CD4-positive, alpha-beta T cell (primary cell): ENCODE measurements at regions not wholly inside any gene's neighbourhood (a gene's known extent, or its start where the extent isn't known, plus 50 kb on each side); places are given as distances from the start of the nearest gene placed in this dataset.

Experiments
- ATAC-seq: fragments of 200-7000 bp; cut with Tn5 transposase; one replicate; pipeline ENCODE4 v1.10.0; 2022; ENCODE audit warnings: mild to moderate bottlenecking; ENCODE audit not compliant: poor library complexity
- CTCF ChIA-PET: fragments of 350-600 bp; sonication (Branson Sonifier 250); formaldehyde crosslinking; loops from one replicate; lab custom pipeline; 2021; ENCODE audit warnings: antibody characterized with exemption, inconsistent platforms; lab: Charles Lee
- POLR2A ChIA-PET: fragments of 350-600 bp; sonication (Branson Sonifier 250); formaldehyde crosslinking; loops from one replicate; lab custom pipeline; 2021; ENCODE audit warnings: antibody characterized with exemption, inconsistent platforms; lab: Charles Lee
- DNase-seq, 14 experiments: peaks; one replicate each; pipeline ENCODE4 v3.0.0-alpha.2; 2013 to 2020; ENCODE audit warnings: mixed read lengths in 2 of 14
- H3K27ac ChIP-seq, 2 donors: one replicate each; pipeline versions ENCODE4 v1.5.1 to v1.7.0; 2013; ENCODE audit warnings: low read length in 2 of 2, low read depth in 1 of 2, mild to moderate bottlenecking in 1 of 2
- H3K27me3 ChIP-seq, 2 experiments: 1 replicate in 1 of 2; 2 replicates in 1 of 2; pipeline versions ENCODE4 v1.6.1 to v1.7.0; 2013; ENCODE audit warnings: low read length in 2 of 2, control low read depth in 1 of 2, mild to moderate bottlenecking in 1 of 2, moderate library complexity in 1 of 2; ENCODE audit not compliant: insufficient read depth in 2 of 2, control insufficient read depth in 1 of 2
- H3K36me3 ChIP-seq: one replicate; pipeline ENCODE4 v1.6.1; 2013; ENCODE audit warnings: low read length, control low read depth; ENCODE audit not compliant: insufficient read depth
- H3K4me1 ChIP-seq: one replicate; pipeline ENCODE4 v1.6.1; 2013; ENCODE audit warnings: low read length, control low read depth; ENCODE audit not compliant: insufficient read depth
- H3K4me3 ChIP-seq: one replicate; pipeline ENCODE4 v1.5.1; 2013; ENCODE audit warnings: mild to moderate bottlenecking, low read length, moderate library complexity
- H3K9me3 ChIP-seq, 2 experiments: 1 replicate in 1 of 2; 2 replicates in 1 of 2; pipeline versions ENCODE4 v1.6.1 to v1.7.0; 2013; ENCODE audit warnings: low read length in 2 of 2, mild to moderate bottlenecking in 2 of 2, control low read depth in 1 of 2, moderate library complexity in 1 of 2; ENCODE audit not compliant: control insufficient read depth in 1 of 2, insufficient read depth in 1 of 2
- H3K27ac Mint-ChIP-seq: one replicate; pipeline ENCODE4 v1.8.0; 2020; ENCODE audit warnings: mixed read lengths
- H3K27me3 Mint-ChIP-seq: one replicate; pipeline ENCODE4 v1.8.0; 2021; ENCODE audit warnings: mixed read lengths
- H3K36me3 Mint-ChIP-seq: one replicate; pipeline ENCODE4 v1.8.0; 2021; ENCODE audit warnings: low read depth, mixed read lengths
- H3K4me1 Mint-ChIP-seq: one replicate; pipeline ENCODE4 v1.8.0; 2021; ENCODE audit warnings: low read depth, mixed read lengths
- H3K4me3 Mint-ChIP-seq: one replicate; pipeline ENCODE4 v1.8.0; 2020; ENCODE audit warnings: mild to moderate bottlenecking, mixed read lengths
- H3K9me3 Mint-ChIP-seq: one replicate; pipeline ENCODE4 v1.8.0; 2020; ENCODE audit warnings: mixed read lengths
- intact Hi-C, 2 experiments: fragments of 100-400 bp; cut with DNase I in 1 of 2; cut with micrococcal nuclease in 1 of 2; formaldehyde crosslinking; loops; one replicate each; pipeline versions ENCODE4 v1.15.1 to v1.9.0; 2023 to 2025; cut with DNase I, micrococcal nuclease
- TF ChIP-seq, protein P1 (sequence below): fragments of 200-600 bp; IDR thresholded peaks from one replicate; pipeline ENCODE4 v1.8.0; 2022; ENCODE audit warnings: antibody characterized with exemption, mild to moderate bottlenecking

DNA sequence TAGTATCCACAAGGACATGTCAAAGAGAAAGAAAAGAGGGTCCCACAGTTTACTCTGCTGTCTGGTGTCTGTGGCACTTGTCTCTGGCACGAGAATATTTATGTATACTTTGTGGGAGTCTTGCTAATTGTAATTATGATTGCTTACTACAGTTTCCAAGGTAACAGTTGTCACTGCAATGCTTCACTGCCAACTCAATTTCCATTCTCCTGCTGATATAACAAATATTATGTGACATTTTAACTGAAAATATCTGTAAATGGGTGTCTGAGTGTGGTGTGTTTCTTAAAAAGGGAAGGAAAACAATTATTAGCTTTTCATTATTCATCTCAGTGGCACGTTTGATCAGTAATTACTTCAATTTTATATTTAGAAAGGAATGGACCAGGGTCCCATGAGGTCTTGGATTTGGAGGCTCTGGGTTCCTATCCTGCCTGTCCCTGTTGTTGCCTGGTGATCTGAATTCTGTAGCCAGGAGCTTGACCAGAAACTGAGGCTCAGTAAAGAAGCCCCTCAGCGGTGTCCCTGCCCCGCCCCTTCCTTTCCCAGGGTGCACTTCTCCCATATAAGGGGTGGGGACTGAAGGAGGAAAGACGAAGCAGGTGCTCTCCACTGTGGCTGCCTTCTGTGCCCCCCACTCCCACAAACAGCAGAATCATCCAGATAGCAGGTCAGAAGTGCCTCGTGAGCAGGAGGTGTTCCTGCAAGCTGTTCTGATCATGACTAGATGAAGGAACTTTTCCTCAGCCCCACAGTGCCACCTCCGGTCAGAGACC is 137.3 kb upstream of the KIF2A start:
- Mint-ChIP-seq H3K36me3 (no peaks in the 10 kb centered on the region), H3K9me3 (no peaks in the 10 kb centered on the region), H3K4me3 (no peak overlapping the region), H3K27me3 (peaks cover 40% of the 10 kb centered on the region), H3K27ac (no peak overlapping the region), H3K4me1 (no peaks in the 10 kb centered on the region)
- CTCF ChIA-PET: no interaction called here
- Histone ChIP-seq H3K9me3 (peaks cover 0 to 4% of the 10 kb centered on the region in 2 experiments), H3K4me1 (no peaks in the 10 kb centered on the region), H3K27ac (no peak overlapping the region), H3K4me3 (no peak overlapping the region), H3K27me3 (peaks cover 0 to 7% of the 10 kb centered on the region in 2 experiments), H3K36me3 (no peaks in the 10 kb centered on the region)
- POLR2A ChIA-PET: no interaction called here
- intact Hi-C loops: no loop called here
- TF ChIP-seq, protein P1, sequence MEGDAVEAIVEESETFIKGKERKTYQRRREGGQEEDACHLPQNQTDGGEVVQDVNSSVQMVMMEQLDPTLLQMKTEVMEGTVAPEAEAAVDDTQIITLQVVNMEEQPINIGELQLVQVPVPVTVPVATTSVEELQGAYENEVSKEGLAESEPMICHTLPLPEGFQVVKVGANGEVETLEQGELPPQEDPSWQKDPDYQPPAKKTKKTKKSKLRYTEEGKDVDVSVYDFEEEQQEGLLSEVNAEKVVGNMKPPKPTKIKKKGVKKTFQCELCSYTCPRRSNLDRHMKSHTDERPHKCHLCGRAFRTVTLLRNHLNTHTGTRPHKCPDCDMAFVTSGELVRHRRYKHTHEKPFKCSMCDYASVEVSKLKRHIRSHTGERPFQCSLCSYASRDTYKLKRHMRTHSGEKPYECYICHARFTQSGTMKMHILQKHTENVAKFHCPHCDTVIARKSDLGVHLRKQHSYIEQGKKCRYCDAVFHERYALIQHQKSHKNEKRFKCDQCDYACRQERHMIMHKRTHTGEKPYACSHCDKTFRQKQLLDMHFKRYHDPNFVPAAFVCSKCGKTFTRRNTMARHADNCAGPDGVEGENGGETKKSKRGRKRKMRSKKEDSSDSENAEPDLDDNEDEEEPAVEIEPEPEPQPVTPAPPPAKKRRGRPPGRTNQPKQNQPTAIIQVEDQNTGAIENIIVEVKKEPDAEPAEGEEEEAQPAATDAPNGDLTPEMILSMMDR: no peak
- no peak for ATAC-seq
- no peak for DNase-seq

DNA sequence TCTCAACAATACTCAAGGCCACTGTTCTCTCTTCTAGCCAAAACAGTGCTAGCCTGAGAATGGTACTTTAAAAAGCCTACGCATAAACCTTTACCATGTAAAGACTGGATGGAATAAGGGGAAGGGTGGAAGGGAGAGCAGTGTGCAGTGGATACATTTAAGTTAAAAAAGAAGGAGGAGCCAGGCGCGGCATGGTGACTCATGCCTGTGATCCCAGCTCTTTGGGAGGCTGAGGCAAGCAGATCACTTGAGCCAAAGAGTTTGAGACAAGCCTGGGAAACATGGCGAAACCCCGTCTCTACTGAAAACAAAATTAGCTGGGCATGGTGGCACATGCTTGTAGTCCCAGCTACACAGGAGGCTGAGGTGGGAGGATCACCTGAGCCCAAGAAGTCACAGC is 127.7 kb upstream of the KIF2A start:
- Mint-ChIP-seq H3K36me3 (no peaks in the 10 kb centered on the region), H3K4me3 (no peak overlapping the region), H3K4me1 (no peaks in the 10 kb centered on the region), H3K9me3 (no peaks in the 10 kb centered on the region), H3K27me3 (peaks cover 48% of the 10 kb centered on the region), H3K27ac (no peak overlapping the region)
- Histone ChIP-seq H3K27me3 (peaks cover 0 to 9% of the 10 kb centered on the region in 2 experiments), H3K4me3 (no peak overlapping the region), H3K36me3 (no peaks in the 10 kb centered on the region), H3K9me3 (no peaks in the 10 kb centered on the region), H3K27ac (no peak overlapping the region), H3K4me1 (no peaks in the 10 kb centered on the region)
- intact Hi-C loops: no loop called here
- CTCF ChIA-PET: no interaction called here
- POLR2A ChIA-PET: no interaction called here
- DNase-seq: no peak
- TF ChIP-seq, protein P1: no peak
- no peak for ATAC-seq

DNA sequence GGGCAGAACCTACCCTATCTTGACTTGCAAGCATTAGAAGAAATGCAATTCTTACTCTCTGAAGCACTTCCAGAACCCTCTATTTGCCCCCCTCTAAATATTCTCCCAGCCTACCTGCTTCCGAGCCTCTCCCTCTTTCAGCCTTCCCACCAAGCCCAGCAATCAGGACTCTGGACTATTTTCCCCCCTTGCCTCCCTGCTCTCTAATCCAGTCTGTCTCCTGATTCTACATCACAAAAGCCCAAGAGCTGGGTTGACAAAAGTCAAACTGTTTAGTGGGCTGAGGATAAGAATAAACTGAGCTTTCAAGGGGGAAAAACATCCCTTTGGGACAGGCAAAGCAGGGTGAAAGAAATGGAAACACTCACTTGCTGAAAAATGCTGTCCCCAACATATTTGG is 123.2 kb upstream of the KIF2A start:
- no peak for DNase-seq
- H3K36me3 Mint-ChIP-seq: no peaks in the 10 kb centered on the region
- no peak for ATAC-seq
- no peaks in the 10 kb centered on the region for H3K4me1 ChIP-seq
- H3K9me3 Mint-ChIP-seq: no peaks in the 10 kb centered on the region
- H3K9me3 ChIP-seq: no peaks in the 10 kb centered on the region
- H3K4me3 Mint-ChIP-seq: no peak overlapping the region
- TF ChIP-seq, protein P1: no peak
- H3K27ac ChIP-seq: no peak overlapping the region
- no peaks in the 10 kb centered on the region for H3K27me3 ChIP-seq
- POLR2A ChIA-PET: no interaction called here
- H3K27ac Mint-ChIP-seq: no peak overlapping the region
- H3K4me1 Mint-ChIP-seq: no peaks in the 10 kb centered on the region
- H3K36me3 ChIP-seq: no peaks in the 10 kb centered on the region
- intact Hi-C loops: no loop called here
- CTCF ChIA-PET: no interaction called here
- H3K27me3 Mint-ChIP-seq: peaks cover 40% of the 10 kb centered on the region
- H3K4me3 ChIP-seq: no peak overlapping the region
